GM21367 (cell line): ENCODE measurements at regions not wholly inside any gene's neighbourhood (a gene's known extent, or its start where the extent isn't known, plus 50 kb on each side); places are given as distances from the start of the nearest gene placed in this dataset.

Experiments
- ATAC-seq: cut with Tn5 transposase; IDR thresholded peaks from one replicate; pipeline ENCODE4 v1.9.1; 2021; ENCODE audit not compliant: unreplicated experiment

GRCh38 chr9:28678097-28678496 is 1104.8 kb upstream of the C9orf72 start:
- ATAC-seq: no peak

- ATAC-seq: no peak
These were observed 1114.9 kb upstream of the C9orf72 start for GRCh38 chr9:28688172-28688571.

GRCh38 chr9:28692012-28692411 is 1118.7 kb upstream of the C9orf72 start:
- no peak for ATAC-seq

- no peak for ATAC-seq
These were observed 1123.7 kb upstream of the C9orf72 start for GRCh38 chr9:28696960-28697359.

- no peak for ATAC-seq
These were observed 1126.4 kb upstream of the C9orf72 start for GRCh38 chr9:28699632-28700031.

- ATAC-seq: no peak
These were observed 1134.3 kb upstream of the C9orf72 start for GRCh38 chr9:28707616-28708015.

GRCh38 chr9:28714188-28714587 is 1140.9 kb upstream of the C9orf72 start:
- ATAC-seq: no peak

GRCh38 chr9:28718226-28718625 is 1144.9 kb upstream of the C9orf72 start:
- ATAC-seq: no peak

GRCh38 chr9:28720746-28721145 is 1147.5 kb upstream of the C9orf72 start:
- ATAC-seq: no peak

GRCh38 chr9:28730111-28730510 is 1156.8 kb upstream of the C9orf72 start:
- no peak for ATAC-seq

GRCh38 chr9:28735738-28736342 is 1162.6 kb upstream of the C9orf72 start:
- no peak for ATAC-seq

- ATAC-seq: no peak
These were observed 1168.2 kb upstream of the C9orf72 start for GRCh38 chr9:28741459-28741858.

- ATAC-seq: no peak
These were observed 1174.2 kb upstream of the C9orf72 start for GRCh38 chr9:28747351-28747985.

- ATAC-seq: no peak
These were observed 1176.9 kb upstream of the C9orf72 start for GRCh38 chr9:28750136-28750535.

- no peak for ATAC-seq
These were observed 1185.1 kb upstream of the C9orf72 start for GRCh38 chr9:28758341-28758740.

GRCh38 chr9:28758971-28759370 is 1185.7 kb upstream of the C9orf72 start:
- no peak for ATAC-seq

- ATAC-seq: no peak
These were observed 1188.9 kb upstream of the C9orf72 start for GRCh38 chr9:28762167-28762566.

GRCh38 chr9:28764532-28764931 is 1191.3 kb upstream of the C9orf72 start:
- no peak for ATAC-seq

- ATAC-seq: no peak
These were observed 1196.9 kb upstream of the C9orf72 start for GRCh38 chr9:28770226-28770625.

- no peak for ATAC-seq
These were observed 1197.5 kb upstream of the C9orf72 start for GRCh38 chr9:28770827-28771226.

- no peak for ATAC-seq
These were observed 1201.4 kb upstream of the C9orf72 start for GRCh38 chr9:28774433-28775235.

- ATAC-seq: no peak
These were observed 1206.0 kb upstream of the C9orf72 start for GRCh38 chr9:28779243-28779642.
